ENCODE measurements at regions not wholly inside any gene's neighbourhood (a gene's known extent, or its start where the extent isn't known, plus 50 kb on each side); places are given as distances from the start of the nearest gene placed in this dataset.

GRCh38 chr21:24147674-24148073 is 1459.6 kb downstream of the MRPL39 start:
- TF ChIP-seq, protein P1, sequence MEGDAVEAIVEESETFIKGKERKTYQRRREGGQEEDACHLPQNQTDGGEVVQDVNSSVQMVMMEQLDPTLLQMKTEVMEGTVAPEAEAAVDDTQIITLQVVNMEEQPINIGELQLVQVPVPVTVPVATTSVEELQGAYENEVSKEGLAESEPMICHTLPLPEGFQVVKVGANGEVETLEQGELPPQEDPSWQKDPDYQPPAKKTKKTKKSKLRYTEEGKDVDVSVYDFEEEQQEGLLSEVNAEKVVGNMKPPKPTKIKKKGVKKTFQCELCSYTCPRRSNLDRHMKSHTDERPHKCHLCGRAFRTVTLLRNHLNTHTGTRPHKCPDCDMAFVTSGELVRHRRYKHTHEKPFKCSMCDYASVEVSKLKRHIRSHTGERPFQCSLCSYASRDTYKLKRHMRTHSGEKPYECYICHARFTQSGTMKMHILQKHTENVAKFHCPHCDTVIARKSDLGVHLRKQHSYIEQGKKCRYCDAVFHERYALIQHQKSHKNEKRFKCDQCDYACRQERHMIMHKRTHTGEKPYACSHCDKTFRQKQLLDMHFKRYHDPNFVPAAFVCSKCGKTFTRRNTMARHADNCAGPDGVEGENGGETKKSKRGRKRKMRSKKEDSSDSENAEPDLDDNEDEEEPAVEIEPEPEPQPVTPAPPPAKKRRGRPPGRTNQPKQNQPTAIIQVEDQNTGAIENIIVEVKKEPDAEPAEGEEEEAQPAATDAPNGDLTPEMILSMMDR (IDR thresholded peaks at IDR 0.05; ENCODE audit: unreplicated experiment): no peak
- Mint-ChIP-seq H3K27me3 (ENCODE audit: low read depth) (no peaks in the 10 kb centered on the region), H3K9me3 (peaks cover 13% of the 10 kb centered on the region), H3K27ac (no peak overlapping the region), H3K4me3 (no peak overlapping the region), H3K36me3 (no peaks in the 10 kb centered on the region), H3K4me1 (no peaks in the 10 kb centered on the region)
- no peak for DNase-seq (ENCODE audit: low spot score in 2 of 2, unreplicated experiment in 2 of 2)

DNA sequence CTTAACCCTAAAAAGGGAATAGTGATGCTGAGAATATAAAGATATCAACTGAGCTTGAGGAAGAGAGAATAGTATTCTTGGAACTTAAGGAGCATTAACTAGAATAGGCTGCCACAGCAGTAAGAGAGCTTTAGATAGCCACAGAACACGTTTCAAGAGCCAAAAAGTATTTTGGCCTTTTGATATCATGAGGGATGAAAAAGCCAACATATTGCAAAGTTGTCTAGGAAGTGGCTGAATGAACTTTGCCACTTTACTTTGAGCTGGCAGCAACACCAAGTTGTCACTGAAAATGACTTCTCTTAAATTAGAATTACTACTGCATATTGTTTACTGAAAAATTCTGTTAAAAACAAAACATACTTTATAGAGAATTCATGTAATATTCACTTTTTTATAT is 1476.2 kb downstream of the MRPL39 start:
- TF ChIP-seq, protein P1 (IDR thresholded peaks at IDR 0.05; ENCODE audit: unreplicated experiment): no peak
- Mint-ChIP-seq H3K9me3 (peaks cover 24% of the 10 kb centered on the region), H3K27me3 (ENCODE audit: low read depth) (peaks cover under 1% of the 10 kb centered on the region), H3K36me3 (no peaks in the 10 kb centered on the region), H3K4me1 (no peaks in the 10 kb centered on the region), H3K4me3 (no peak overlapping the region), H3K27ac (no peak overlapping the region)
- no peak for DNase-seq (ENCODE audit: low spot score in 2 of 2, unreplicated experiment in 2 of 2)

DNA sequence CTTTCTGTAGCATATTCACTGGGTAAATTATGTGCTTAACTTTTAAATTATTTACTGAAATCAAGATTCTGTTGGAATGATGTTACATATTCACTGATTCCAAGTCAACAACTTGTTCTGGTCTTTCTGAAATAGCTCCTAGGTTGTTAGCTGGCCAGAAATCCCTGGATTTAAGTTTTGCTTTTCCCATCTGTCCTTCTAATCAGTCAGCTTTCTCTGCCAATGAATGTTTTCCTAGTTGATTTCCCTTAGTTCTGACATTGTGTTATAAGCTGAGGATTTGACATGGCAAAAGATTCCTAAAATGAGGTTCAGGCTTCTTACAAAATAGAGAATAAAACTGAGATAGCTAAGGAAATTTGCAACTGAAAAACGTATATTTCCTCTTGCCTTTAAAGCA is 1479.6 kb downstream of the MRPL39 start:
- no peak overlapping the region for H3K27ac Mint-ChIP-seq
- TF ChIP-seq, protein P1 (IDR thresholded peaks at IDR 0.05; ENCODE audit: unreplicated experiment): no peak

DNA sequence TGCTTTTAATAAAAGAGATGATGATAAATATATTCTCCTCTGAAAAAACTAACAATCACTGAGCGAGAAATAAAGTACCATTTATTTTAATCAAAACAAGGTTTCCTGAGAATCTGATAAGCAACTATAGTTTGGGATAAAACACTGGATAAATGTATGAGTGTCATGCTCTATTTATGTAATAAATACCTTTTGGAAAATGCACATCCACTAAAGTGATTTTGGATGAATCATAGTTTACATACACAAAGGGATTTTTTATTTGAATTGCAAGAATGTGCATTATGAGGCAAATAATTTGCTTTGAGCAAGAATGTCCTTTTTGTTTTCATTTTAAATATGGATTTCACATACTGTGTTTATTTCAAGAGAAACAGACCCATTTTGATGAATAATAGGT is 1483.5 kb downstream of the MRPL39 start:
- Mint-ChIP-seq H3K27ac (no peak overlapping the region), H3K4me1 (no peaks in the 10 kb centered on the region), H3K9me3 (peaks cover 8% of the 10 kb centered on the region), H3K27me3 (ENCODE audit: low read depth) (no peaks in the 10 kb centered on the region), H3K36me3 (no peaks in the 10 kb centered on the region), H3K4me3 (no peak overlapping the region)
- TF ChIP-seq, protein P1 (IDR thresholded peaks at IDR 0.05; ENCODE audit: unreplicated experiment): no peak
- DNase-seq (ENCODE audit: low spot score in 2 of 2, unreplicated experiment in 2 of 2): no peak

More for the DNA sequence above, 1479.6 kb downstream of the MRPL39 start:
- Mint-ChIP-seq H3K4me3 (no peak overlapping the region), H3K36me3 (no peaks in the 10 kb centered on the region), H3K27me3 (ENCODE audit: low read depth) (no peaks in the 10 kb centered on the region), H3K4me1 (no peaks in the 10 kb centered on the region), H3K9me3 (peaks cover 19% of the 10 kb centered on the region)
- DNase-seq (ENCODE audit: low spot score in 2 of 2, unreplicated experiment in 2 of 2): no peak

GRCh38 chr21:24118738-24119459 is 1488.4 kb downstream of the MRPL39 start:
- H3K4me1 Mint-ChIP-seq: no peaks in the 10 kb centered on the region
- H3K9me3 Mint-ChIP-seq: peaks cover 5% of the 10 kb centered on the region
- H3K27me3 Mint-ChIP-seq (ENCODE audit: low read depth): peaks cover 4% of the 10 kb centered on the region
- DNase-seq (ENCODE audit: low spot score in 2 of 2, unreplicated experiment in 2 of 2): no peak
- H3K36me3 Mint-ChIP-seq: peaks cover 1% of the 10 kb centered on the region
- H3K27ac Mint-ChIP-seq: no peak overlapping the region
- no peak overlapping the region for H3K4me3 Mint-ChIP-seq
- TF ChIP-seq, protein P1 (IDR thresholded peaks at IDR 0.05; ENCODE audit: unreplicated experiment): no peak

Data from mesothelial cell of epicardium (in vitro differentiated cells).